Activated CD8-positive, alpha-beta memory T cell treated with anti-CD3 and anti-CD28 coated beads, Interleukin-2, amount 10 ng/mL, durations not matched to agents 7 days and 5 days (primary cell): ENCODE measurements at regions not wholly inside any gene's neighbourhood (a gene's known extent, or its start where the extent isn't known, plus 50 kb on each side); places are given as distances from the start of the nearest gene placed in this dataset.
"Not testable (repeated sequence)": the region's sequence is repeated elsewhere in the genome, so short reads cannot be mapped to it uniquely, and the experiment has no call there.

Source experiments
- ATAC-seq: fragments of 150-1000 bp; cut with Tn5 transposase; one replicate; pipeline ENCODE4 v1.10.0; 2021; ENCODE audit warnings: moderate library complexity
- CTCF ChIA-PET: fragments of 350-600 bp; sonication (Branson Sonifier 250); formaldehyde crosslinking; loops from one replicate; lab custom pipeline; 2021; ENCODE audit warnings: antibody characterized with exemption; lab: Charles Lee
- DNase-seq: peaks from one replicate; pipeline ENCODE4 v3.0.0-alpha.2; 2020
- H3K27ac Mint-ChIP-seq: one replicate; pipeline ENCODE4 v1.8.0; 2021; ENCODE audit warnings: mild to moderate bottlenecking, mixed read lengths
- H3K27me3 Mint-ChIP-seq: one replicate; pipeline ENCODE4 v1.8.0; 2021; ENCODE audit warnings: mixed read lengths
- H3K36me3 Mint-ChIP-seq: one replicate; pipeline ENCODE4 v1.8.0; 2021; ENCODE audit warnings: mild to moderate bottlenecking, mixed read lengths
- H3K4me1 Mint-ChIP-seq: one replicate; pipeline ENCODE4 v1.8.0; 2021; ENCODE audit warnings: mixed read lengths
- H3K4me3 Mint-ChIP-seq: one replicate; pipeline ENCODE4 v1.8.0; 2021; ENCODE audit warnings: mild to moderate bottlenecking, moderate library complexity, mixed read lengths
- H3K9me3 Mint-ChIP-seq: one replicate; pipeline ENCODE4 v1.8.0; 2022; ENCODE audit warnings: low read depth, mixed read lengths

DNA sequence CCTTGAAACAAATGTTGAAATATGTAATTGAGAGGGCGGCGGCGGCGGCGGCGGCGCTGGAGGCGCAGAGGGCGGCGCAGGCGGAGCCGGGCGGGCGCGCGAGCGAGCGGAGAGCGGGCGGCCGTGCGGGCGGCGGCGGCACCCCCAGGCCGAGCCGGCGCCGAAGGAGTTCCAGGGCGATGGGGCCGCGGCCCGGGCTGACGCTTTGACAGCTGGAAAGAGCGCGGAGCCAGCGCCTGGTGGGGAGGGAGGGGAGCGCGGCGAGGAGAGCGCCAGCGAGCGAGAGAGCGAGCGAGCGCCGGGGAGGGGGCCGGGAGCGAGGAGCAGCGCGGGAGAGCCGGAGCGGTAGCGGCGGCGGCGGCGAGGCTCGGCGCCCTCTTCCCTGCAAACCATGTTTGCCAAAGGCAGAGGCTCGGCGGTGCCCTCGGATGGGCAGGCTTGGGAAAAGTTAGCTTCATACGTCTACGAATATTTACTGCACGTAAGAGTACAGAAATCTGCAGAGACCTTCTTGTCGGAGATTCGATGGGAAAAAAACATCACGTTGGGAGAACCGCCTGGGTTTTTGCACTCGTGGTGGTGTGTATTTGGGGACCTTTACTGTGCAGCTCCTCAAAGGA lies 116.8 kb upstream of the CDK13 start:
- peak overlapping the region; percentile 38 for H3K4me3 Mint-ChIP-seq
- H3K27ac Mint-ChIP-seq: not testable (repeated sequence)

DNA sequence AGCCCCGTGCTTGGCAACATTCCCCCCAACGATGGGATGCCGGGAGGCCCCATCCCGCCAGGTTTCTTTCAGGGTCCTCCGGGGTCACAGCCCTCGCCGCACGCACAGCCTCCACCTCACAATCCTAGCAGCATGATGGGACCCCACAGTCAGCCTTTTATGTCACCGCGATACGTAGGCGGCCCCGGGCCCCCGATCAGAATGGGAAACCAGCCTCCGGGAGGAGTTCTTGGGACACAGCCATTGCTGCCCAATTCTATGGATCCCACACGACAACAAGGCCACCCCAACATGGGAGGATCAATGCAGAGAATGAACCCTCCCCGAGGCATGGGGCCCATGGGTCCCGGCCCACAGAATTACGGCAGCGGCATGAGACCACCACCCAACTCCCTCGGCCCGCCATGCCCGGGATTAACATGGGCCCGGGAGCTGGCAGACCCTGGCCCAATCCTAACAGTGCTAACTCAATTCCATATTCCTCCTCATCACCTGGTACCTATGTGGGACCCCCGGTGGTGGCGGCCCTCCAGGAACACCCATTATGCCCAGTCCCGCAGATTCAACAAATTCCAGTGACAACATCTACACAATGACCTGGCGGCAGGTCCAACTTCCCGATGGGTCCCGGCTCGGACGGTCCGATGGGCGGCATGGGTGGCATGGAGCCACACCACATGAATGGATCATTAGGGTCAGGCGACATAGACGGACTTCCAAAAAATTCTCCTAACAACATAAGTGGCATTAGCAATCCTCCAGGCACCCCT lies 116.0 kb upstream of the CDK13 start:
- H3K4me1 Mint-ChIP-seq, H3K27ac Mint-ChIP-seq, CTCF ChIA-PET, ATAC-seq, H3K36me3 Mint-ChIP-seq, H3K9me3 Mint-ChIP-seq, DNase-seq: not testable (repeated sequence)
- H3K27me3 Mint-ChIP-seq: peaks cover 67% of the 10 kb centered on the region
- peak overlapping the region; percentile 38 for H3K4me3 Mint-ChIP-seq

More for the DNA sequence above, 116.8 kb upstream of the CDK13 start:
- H3K9me3 Mint-ChIP-seq, H3K36me3 Mint-ChIP-seq, H3K4me1 Mint-ChIP-seq, DNase-seq: not testable (repeated sequence)
- H3K27me3 Mint-ChIP-seq: peaks cover 74% of the 10 kb centered on the region
- ATAC-seq: peak; percentile 89
- CTCF ChIA-PET: interaction anchor here (2.1 kb wide), 1 partner anchor 253 kb away, joined by 7 read pairs; no protein-coding TSS in a partner anchor

DNA sequence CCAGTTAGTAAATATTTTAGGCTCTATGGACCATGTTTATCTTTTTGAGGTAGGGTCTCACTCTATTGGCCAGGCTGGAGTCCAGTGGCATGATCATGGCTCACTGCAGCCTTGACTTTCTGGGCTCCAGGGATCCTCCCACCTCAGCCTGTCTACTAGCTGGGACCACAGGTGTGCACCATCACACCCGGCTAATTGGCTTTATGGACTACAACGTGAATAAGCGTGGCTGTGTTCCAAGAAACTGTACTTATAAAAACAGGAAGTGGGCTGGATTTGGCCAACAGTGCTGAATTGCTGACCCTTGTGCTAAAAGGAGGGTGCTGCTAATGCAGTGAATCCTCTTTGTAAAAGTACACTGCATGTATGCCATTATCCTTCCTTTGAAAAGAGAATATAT lies 111.7 kb upstream of the CDK13 start:
- CTCF ChIA-PET: no interaction called here
- H3K36me3 Mint-ChIP-seq: no peaks in the 10 kb centered on the region

DNA sequence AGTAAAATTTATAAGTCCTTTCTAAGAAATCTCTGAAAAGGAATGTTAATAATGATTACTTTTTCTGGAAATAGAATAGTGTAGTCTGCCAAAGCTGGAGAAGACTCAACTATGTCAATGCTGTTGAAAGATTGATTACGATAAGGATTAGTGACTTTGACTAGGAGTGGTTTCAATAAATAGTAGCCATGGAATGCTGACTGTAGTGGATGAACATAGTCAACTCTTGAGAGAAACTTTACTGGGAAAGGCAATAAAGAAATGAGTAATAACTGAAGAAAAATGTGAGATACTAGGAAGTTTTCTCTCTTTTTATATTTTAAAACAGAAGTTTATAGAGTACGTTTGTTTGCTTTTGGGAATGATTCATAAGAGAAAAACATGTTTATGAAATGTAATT lies 105.0 kb upstream of the CDK13 start:
- CTCF ChIA-PET: interaction anchor here (2.3 kb wide), 1 partner anchor 51 kb away, joined by 4 read pairs; no protein-coding TSS in a partner anchor
- Mint-ChIP-seq H3K36me3 (no peaks in the 10 kb centered on the region), H3K4me1 (no peaks in the 10 kb centered on the region), H3K9me3 (no peaks in the 10 kb centered on the region), H3K4me3 (no peak overlapping the region), H3K27ac (no peak overlapping the region), H3K27me3 (peaks cover 39% of the 10 kb centered on the region)
- no peak for ATAC-seq
- no peak for DNase-seq

More for the DNA sequence above, 111.7 kb upstream of the CDK13 start:
- DNase-seq: no peak
- no peaks in the 10 kb centered on the region for H3K9me3 Mint-ChIP-seq
- peaks cover 52% of the 10 kb centered on the region for H3K27me3 Mint-ChIP-seq
- no peak overlapping the region for H3K27ac Mint-ChIP-seq
- peaks cover 4% of the 10 kb centered on the region for H3K4me1 Mint-ChIP-seq
- ATAC-seq: no peak
- H3K4me3 Mint-ChIP-seq: no peak overlapping the region

DNA sequence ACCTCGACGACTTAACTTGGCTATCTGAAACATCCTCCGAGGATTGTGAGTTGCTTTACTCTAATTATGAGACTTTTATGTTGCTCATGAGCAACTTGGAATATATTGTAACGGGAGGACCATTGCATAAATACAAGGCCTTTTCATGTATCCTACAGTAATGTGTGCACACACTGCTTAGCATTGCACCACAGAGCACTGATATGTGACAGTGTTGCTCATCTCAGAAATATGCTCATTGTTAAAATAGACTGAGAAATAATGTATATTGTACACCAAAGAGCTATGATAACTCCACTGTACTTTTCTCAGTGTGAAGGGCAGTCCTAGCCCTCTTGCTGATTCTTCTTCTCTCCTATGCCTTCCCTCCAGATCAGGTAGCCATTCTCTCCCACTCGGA lies 102.8 kb upstream of the CDK13 start:
- Mint-ChIP-seq H3K36me3 (no peaks in the 10 kb centered on the region), H3K4me3 (no peak overlapping the region), H3K27me3 (peaks cover 45% of the 10 kb centered on the region), H3K4me1 (no peaks in the 10 kb centered on the region), H3K9me3 (no peaks in the 10 kb centered on the region), H3K27ac (no peak overlapping the region)
- no peak for DNase-seq
- CTCF ChIA-PET: interaction anchor here (1.7 kb wide), 1 partner anchor 49 kb away, joined by 4 read pairs; no protein-coding TSS in a partner anchor
- no peak for ATAC-seq

DNA sequence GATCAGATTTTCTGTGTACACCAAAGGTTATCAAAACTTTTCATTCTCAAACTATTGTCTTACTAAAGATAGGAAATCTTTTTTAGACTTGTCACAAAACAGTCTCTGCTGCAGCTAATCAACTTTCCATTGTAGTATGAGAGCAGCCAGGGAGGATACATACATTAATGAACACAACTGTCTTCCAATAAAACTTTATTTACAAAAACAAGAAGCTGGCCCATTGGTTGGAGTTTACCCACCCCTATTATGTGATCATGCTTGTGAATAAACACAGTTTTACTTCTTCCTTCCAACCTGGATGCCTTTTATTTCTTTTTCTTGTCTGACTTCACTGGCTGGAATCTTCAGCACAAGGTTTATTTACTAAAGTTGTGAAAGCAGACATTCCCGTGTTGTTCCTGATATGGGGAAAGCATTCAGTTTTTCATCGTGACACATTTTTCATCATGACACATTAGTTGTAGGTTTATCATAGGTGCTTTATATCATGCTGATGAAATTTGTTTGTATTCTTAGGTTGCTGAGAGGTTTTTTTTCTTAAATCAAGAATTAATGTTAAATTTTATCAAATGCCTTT lies 98.5 kb upstream of the CDK13 start:
- Mint-ChIP-seq H3K27me3 (peaks cover 48% of the 10 kb centered on the region), H3K27ac (no peak overlapping the region), H3K36me3 (no peaks in the 10 kb centered on the region), H3K4me1 (peaks cover 7% of the 10 kb centered on the region), H3K4me3 (no peak overlapping the region), H3K9me3 (no peaks in the 10 kb centered on the region)
- no peak for ATAC-seq
- DNase-seq: no peak
- CTCF ChIA-PET: no interaction called here

DNA sequence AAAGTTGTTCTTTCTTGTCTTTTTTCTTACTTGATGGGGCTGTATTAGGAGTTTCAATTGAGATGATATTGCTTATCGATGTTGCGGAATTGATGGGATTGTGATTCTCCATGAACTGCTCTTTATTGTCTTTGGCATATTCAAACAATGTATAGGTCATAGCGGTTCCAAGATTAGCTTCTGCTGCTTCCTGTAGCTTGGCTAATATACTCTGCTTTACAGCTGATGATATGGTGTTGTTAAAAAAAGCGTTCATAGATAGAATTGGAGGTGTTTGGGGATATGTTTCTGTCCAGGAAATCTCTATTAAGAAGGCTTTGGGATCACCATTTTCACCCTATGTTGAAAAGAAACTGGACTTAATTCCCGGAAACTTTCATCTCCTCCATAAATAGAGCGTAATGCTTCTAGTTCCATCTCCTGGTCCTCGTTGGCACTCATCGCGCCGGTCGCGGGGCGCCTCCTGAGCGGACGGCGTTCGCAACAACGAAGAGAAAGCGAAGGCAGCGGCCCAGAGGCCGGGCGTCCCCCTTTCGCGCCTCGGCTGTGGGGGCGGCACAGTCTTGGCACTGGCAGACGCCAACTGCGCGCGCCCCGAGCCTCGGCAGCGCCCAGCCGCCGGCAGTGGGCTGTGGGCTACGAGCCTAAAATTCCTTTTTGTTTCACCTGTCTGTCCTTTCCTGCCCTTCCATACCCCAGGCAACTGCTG lies 95.3 kb upstream of the CDK13 start:
- H3K27ac Mint-ChIP-seq, H3K36me3 Mint-ChIP-seq, CTCF ChIA-PET, DNase-seq, H3K9me3 Mint-ChIP-seq, H3K4me1 Mint-ChIP-seq: not testable (repeated sequence)
- peak; percentile 99 for ATAC-seq
- Mint-ChIP-seq H3K4me3 (peak overlapping the region; percentile 65), H3K27me3 (peaks cover 44% of the 10 kb centered on the region)

DNA sequence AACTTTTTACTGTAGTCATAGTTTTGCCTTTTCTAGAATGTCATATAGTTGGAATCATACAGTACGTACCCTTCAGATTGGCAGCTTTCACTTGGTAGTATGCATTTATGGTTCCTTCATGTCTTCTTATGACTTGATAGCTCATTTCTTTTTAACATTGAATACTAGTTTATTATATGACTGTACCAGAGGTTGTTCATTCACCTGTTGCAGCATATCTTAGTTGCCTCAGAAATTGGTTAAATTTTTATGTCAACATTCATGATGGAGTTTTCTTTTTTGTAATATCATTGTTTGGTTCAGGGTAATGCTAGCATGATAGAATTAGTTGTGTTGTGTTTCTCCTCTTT lies 94.8 kb upstream of the CDK13 start:
- H3K27ac Mint-ChIP-seq: no peak overlapping the region
- CTCF ChIA-PET: no interaction called here
- H3K27me3 Mint-ChIP-seq: peaks cover 43% of the 10 kb centered on the region
- DNase-seq: no peak
- H3K4me1 Mint-ChIP-seq: peaks cover 7% of the 10 kb centered on the region
- no peaks in the 10 kb centered on the region for H3K9me3 Mint-ChIP-seq
- no peaks in the 10 kb centered on the region for H3K36me3 Mint-ChIP-seq
- peak; percentile 43 for ATAC-seq
- H3K4me3 Mint-ChIP-seq: peak overlapping the region; percentile 65

DNA sequence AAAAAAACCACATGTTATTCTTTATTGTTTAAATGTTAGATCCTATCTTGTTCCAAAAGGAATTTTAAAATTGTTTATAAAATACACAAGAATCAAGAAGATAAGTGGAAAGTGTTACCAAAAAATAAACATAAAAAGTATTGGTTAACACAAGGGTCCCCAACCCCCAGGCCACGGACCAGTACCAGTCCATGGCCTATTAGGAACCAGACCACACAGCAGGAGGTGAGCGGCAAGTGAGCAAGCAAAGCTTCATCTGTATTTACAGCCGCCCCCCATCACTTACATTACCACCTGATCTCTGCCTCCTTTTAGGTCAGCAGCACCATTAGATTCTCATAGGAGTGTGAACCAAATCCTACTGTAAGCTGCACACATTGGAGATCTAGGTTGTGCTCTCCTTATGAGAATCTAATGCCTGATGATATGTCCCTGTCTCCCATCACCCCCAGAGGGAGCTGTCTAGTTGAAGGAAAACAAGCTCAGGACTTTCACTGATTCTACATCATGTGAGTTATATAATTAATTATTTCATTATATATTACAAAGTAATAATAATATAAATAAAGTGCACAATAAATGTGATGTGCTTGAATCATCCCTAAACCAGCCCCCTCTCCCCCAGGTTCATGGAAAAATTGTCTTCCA lies 86.3 kb upstream of the CDK13 start:
- H3K9me3 Mint-ChIP-seq, H3K27ac Mint-ChIP-seq, H3K36me3 Mint-ChIP-seq, H3K4me1 Mint-ChIP-seq, ATAC-seq, CTCF ChIA-PET, H3K4me3 Mint-ChIP-seq, DNase-seq: not testable (repeated sequence)
- peaks cover 16% of the 10 kb centered on the region for H3K27me3 Mint-ChIP-seq

DNA sequence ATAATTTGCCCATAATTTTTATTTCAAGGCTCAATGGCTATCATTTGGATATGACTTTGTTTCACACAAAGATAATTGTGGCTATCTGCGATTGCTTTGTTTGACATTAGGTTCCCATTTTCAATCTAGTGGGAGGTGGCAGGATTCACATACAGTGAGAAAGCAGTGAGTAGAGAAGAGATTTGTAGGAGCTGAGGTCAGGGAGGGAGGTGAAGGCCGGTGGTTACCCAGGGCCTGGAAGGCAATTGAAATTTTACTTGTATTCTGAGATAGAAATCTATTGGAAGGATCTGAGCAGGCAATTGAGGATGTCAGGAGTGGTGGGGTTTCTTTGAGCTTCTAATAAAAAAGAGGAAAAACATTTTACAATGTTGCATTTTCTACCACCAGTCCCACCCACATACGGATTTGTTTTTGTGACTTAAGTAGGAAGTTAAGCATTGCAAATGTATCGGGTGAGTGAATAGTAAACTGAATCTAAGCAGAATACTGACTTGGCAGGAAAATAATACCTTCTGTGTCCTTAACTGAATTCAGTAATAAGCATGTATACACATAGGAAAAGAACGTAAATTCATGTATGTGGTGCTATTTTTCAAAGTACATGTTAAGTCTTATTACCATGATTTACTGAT lies 80.1 kb upstream of the CDK13 start:
- H3K36me3 Mint-ChIP-seq, H3K4me1 Mint-ChIP-seq, H3K27ac Mint-ChIP-seq, H3K4me3 Mint-ChIP-seq, CTCF ChIA-PET, DNase-seq, ATAC-seq, H3K9me3 Mint-ChIP-seq: not testable (repeated sequence)
- H3K27me3 Mint-ChIP-seq: peaks cover 21% of the 10 kb centered on the region

DNA sequence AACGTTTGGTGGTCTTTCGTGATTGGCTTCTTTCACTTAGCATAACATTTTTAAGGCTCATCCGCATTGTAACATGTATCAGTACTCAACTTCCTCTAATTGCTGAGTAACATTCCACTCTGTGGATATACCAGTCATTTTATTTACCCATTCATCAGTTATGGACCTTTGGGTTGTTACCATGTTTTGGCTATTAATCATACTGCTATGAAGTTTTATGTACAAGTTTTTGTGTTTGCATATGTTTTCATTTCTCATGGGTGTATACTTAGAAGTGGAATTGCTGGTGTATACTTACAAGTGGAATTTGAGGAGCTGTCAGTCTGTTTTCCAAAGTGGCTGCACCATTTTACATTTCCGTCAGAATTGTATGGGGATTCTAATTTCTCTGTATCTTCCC lies 78.4 kb upstream of the CDK13 start:
- H3K27ac Mint-ChIP-seq, H3K9me3 Mint-ChIP-seq, H3K36me3 Mint-ChIP-seq, DNase-seq, H3K4me3 Mint-ChIP-seq, CTCF ChIA-PET, ATAC-seq, H3K4me1 Mint-ChIP-seq: not testable (repeated sequence)
- H3K27me3 Mint-ChIP-seq: peaks cover 30% of the 10 kb centered on the region

DNA sequence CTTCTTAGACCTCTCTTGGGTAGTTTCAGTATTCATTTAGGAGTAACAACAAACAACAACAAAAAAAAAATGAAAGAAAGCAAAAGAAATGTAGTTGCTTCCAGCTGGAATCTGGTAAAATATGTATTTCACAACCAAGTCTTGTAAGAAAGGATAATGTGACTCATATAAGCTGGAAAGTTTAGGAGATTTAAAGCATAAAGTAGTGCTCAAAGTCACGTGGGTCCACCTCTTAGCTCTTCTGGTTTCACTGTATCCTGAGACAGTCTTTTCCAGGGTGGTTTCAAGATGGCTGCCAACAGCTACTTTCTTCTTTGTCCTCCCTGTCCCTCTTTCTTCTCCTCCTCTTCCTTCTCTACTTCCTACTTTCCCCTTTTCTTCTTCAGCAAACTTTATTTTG lies 69.5 kb upstream of the CDK13 start:
- Mint-ChIP-seq H3K4me1 (no peaks in the 10 kb centered on the region), H3K9me3 (no peaks in the 10 kb centered on the region), H3K36me3 (peaks cover 1% of the 10 kb centered on the region), H3K27me3 (peaks cover 18% of the 10 kb centered on the region), H3K4me3 (no peak overlapping the region), H3K27ac (no peak overlapping the region)
- DNase-seq: no peak
- CTCF ChIA-PET: interaction anchor here (1.2 to 1.5 kb wide), 2 partner anchors 16 to 172 kb away, joined by 3 read pairs; no protein-coding TSS in a partner anchor
- no peak for ATAC-seq
